Muscle layer of colon (tissue), 2 donors: ENCODE measurements at regions not wholly inside any gene's neighbourhood (a gene's known extent, or its start where the extent isn't known, plus 50 kb on each side); places are given as distances from the start of the nearest gene placed in this dataset.
"Not testable (repeated sequence)": the region's sequence is repeated elsewhere in the genome, so short reads cannot be mapped to it uniquely, and the experiment has no call there.

Experiments
- H3K27ac ChIP-seq: one replicate; pipeline ENCODE4 v1.7.0; 2013; ENCODE audit warnings: low read depth, mild to moderate bottlenecking, low read length, moderate library complexity
- H3K27me3 ChIP-seq, 2 donors: one replicate each; pipeline ENCODE4 v1.7.0; 2013; ENCODE audit warnings: low read length in 2 of 2, mild to moderate bottlenecking in 2 of 2; ENCODE audit not compliant: insufficient read depth in 2 of 2, control insufficient read depth in 1 of 2
- H3K36me3 ChIP-seq: one replicate; pipeline ENCODE4 v1.7.0; 2013; ENCODE audit warnings: mild to moderate bottlenecking, low read length; ENCODE audit not compliant: insufficient read depth
- H3K4me1 ChIP-seq: one replicate; pipeline ENCODE4 v1.7.0; 2013; ENCODE audit warnings: mild to moderate bottlenecking, low read length; ENCODE audit not compliant: insufficient read depth
- H3K4me3 ChIP-seq, 2 donors: one replicate each; pipeline ENCODE4 v1.7.0; 2013; ENCODE audit warnings: low read length in 2 of 2, low read depth in 1 of 2, mild to moderate bottlenecking in 1 of 2, moderate library complexity in 1 of 2
- H3K9ac ChIP-seq: one replicate; pipeline ENCODE4 v1.7.0; 2013; ENCODE audit warnings: low read length
- H3K9me3 ChIP-seq: one replicate; pipeline ENCODE4 v1.7.0; 2013; ENCODE audit warnings: mild to moderate bottlenecking, low read length
- donor health status: abdominal sarcoma.
- donor health status: Adenocarcinoma of cecum.

- H3K9me3 ChIP-seq, result no peaks in the 10 kb centered on the region
- no peak overlapping the region for H3K27ac ChIP-seq
- no peaks in the 10 kb centered on the region for H3K36me3 ChIP-seq
- no peaks in the 10 kb centered on the region for H3K27me3 ChIP-seq
- H3K4me3 ChIP-seq, result no peak overlapping the region
- no peaks in the 10 kb centered on the region for H3K4me1 ChIP-seq
- H3K9ac ChIP-seq, result no peak overlapping the region
These were observed 275.2 kb upstream of the PCDH9 start for GRCh38 chr13:67505376-67505775.

- Histone ChIP-seq H3K27ac (no peak overlapping the region), H3K4me3 (no peak overlapping the region), H3K36me3 (no peaks in the 10 kb centered on the region), H3K4me1 (no peaks in the 10 kb centered on the region), H3K9ac (no peak overlapping the region), H3K9me3 (no peaks in the 10 kb centered on the region), H3K27me3 (no peaks in the 10 kb centered on the region)
These were observed 268.8 kb upstream of the PCDH9 start for GRCh38 chr13:67498948-67499347.

DNA sequence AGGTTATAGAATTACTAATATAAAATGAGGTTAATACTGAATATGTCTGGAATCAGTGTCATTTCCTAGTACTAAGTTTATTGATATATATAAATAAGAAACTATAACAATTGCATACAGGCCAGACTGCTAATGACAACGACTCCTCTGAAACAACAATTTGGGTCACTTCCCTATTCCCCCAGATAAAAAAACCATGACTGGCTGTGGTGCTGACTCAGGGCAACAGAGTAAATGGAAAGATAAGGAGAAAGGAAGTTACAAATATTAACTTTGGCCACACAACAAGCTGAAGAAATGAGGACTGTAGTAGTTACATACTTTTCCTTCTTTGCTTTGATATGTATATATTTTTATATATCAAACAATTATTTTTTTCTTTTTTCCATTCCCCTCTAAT lies 263.7 kb upstream of the PCDH9 start:
- H3K36me3 ChIP-seq, result no peaks in the 10 kb centered on the region
- H3K27ac ChIP-seq, result no peak overlapping the region
- H3K4me1 ChIP-seq, result no peaks in the 10 kb centered on the region
- no peaks in the 10 kb centered on the region for H3K27me3 ChIP-seq
- no peaks in the 10 kb centered on the region for H3K9me3 ChIP-seq
- no peak overlapping the region for H3K9ac ChIP-seq
- no peak overlapping the region for H3K4me3 ChIP-seq

- no peaks in the 10 kb centered on the region for H3K9me3 ChIP-seq
These were observed 258.9 kb upstream of the PCDH9 start for GRCh38 chr13:67489016-67489415.

GRCh38 chr13:67481445-67481844 lies 251.3 kb upstream of the PCDH9 start:
- H3K36me3 ChIP-seq, result no peaks in the 10 kb centered on the region
- no peak overlapping the region for H3K9ac ChIP-seq
- H3K27ac ChIP-seq, result no peak overlapping the region
- H3K4me3 ChIP-seq, result no peak overlapping the region
- H3K4me1 ChIP-seq, result no peaks in the 10 kb centered on the region
- no peaks in the 10 kb centered on the region for H3K9me3 ChIP-seq
- H3K27me3 ChIP-seq, result no peaks in the 10 kb centered on the region

More at GRCh38 chr13:67489016-67489415, 258.9 kb upstream of the PCDH9 start:
- H3K27ac ChIP-seq, result no peak overlapping the region
- H3K4me3 ChIP-seq, result no peak overlapping the region
- H3K9ac ChIP-seq, result no peak overlapping the region
- no peaks in the 10 kb centered on the region for H3K36me3 ChIP-seq
- H3K27me3 ChIP-seq, result no peaks in the 10 kb centered on the region
- no peaks in the 10 kb centered on the region for H3K4me1 ChIP-seq

DNA sequence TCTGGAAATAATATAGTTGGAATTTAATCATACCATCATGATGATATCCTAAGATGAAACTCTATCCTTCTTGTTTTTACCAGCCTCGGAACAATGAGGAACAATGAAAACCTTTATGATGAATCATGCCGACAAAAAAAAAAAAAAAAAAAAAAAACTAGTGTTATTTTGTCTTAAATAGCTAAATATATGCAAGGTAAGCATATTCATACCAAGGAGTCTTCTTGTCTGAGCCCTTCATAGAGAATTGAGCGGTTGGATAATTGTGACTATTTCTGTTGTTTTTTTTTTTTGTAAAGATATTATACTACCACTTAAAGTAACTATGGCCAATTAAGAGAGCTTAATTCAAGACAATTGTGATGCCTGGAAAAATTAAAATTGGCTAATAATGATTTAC lies 244.0 kb upstream of the PCDH9 start:
- no peak overlapping the region for H3K4me3 ChIP-seq
- peaks cover 7% of the 10 kb centered on the region for H3K9me3 ChIP-seq
- H3K9ac ChIP-seq, result no peak overlapping the region
- no peak overlapping the region for H3K27ac ChIP-seq
- no peaks in the 10 kb centered on the region for H3K4me1 ChIP-seq
- H3K27me3 ChIP-seq, result no peaks in the 10 kb centered on the region
- no peaks in the 10 kb centered on the region for H3K36me3 ChIP-seq

DNA sequence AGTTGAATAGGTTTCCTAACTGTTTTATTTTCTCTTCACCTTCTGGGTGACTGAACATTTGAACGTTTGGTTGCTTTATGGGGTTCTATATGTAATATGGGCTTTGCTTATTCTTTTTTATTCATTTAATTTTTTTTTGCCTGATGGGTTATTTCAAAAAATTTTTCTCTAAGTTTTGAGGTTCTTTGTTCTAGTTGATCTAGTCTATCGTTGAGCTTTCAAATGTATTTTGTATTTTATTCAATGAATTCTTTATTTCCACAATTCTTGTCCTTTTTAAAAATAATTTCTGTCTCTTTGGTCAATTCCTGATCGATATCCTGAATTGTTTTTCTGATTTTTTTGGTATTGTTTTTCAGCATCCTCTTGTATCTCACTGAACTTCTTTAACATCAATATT lies 239.5 kb upstream of the PCDH9 start:
- Histone ChIP-seq H3K27ac (no peak overlapping the region), H3K4me3 (no peak overlapping the region), H3K4me1 (no peaks in the 10 kb centered on the region), H3K36me3 (no peaks in the 10 kb centered on the region), H3K27me3 (no peaks in the 10 kb centered on the region), H3K9me3 (peaks cover 7% of the 10 kb centered on the region), H3K9ac (no peak overlapping the region)

- H3K36me3 ChIP-seq, result no peaks in the 10 kb centered on the region
- no peak overlapping the region for H3K27ac ChIP-seq
- H3K27me3 ChIP-seq, result no peaks in the 10 kb centered on the region
- peaks cover 7% of the 10 kb centered on the region for H3K9me3 ChIP-seq
- H3K4me3 ChIP-seq, result no peak overlapping the region
- H3K4me1 ChIP-seq, result no peaks in the 10 kb centered on the region
- H3K9ac ChIP-seq, result no peak overlapping the region
These were observed 236.4 kb upstream of the PCDH9 start for GRCh38 chr13:67466569-67466968.

GRCh38 chr13:67464154-67464553 lies 234.0 kb upstream of the PCDH9 start:
- H3K27ac ChIP-seq, result no peak overlapping the region
- H3K27me3 ChIP-seq, result no peaks in the 10 kb centered on the region
- H3K9me3 ChIP-seq, result no peaks in the 10 kb centered on the region
- no peak overlapping the region for H3K4me3 ChIP-seq
- H3K36me3 ChIP-seq, result no peaks in the 10 kb centered on the region
- H3K9ac ChIP-seq, result no peak overlapping the region
- no peaks in the 10 kb centered on the region for H3K4me1 ChIP-seq

DNA sequence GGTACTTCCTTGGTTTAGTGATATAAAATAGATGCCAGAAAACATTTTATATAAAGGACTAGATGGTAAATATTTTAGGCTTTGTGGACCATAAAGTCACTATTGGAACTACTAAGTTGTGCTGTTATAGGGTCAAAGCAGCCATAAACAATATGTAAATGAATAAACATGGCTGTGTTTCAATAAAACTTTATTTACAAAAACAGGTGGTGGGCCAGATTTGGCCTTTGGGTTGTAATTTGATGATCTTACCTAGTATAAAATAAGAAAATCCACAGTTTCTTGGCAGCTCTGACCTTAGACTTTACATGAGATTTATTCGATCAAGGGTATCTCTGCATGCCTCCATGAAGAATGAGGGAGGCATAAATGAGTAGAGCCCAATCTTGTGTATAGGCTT lies 232.0 kb upstream of the PCDH9 start:
- H3K27me3 ChIP-seq, result no peaks in the 10 kb centered on the region
- no peak overlapping the region for H3K27ac ChIP-seq
- no peaks in the 10 kb centered on the region for H3K36me3 ChIP-seq

GRCh38 chr13:67452526-67452925 lies 222.4 kb upstream of the PCDH9 start:
- H3K4me3 ChIP-seq, H3K9ac ChIP-seq, H3K36me3 ChIP-seq, H3K27ac ChIP-seq, H3K9me3 ChIP-seq, H3K27me3 ChIP-seq, H3K4me1 ChIP-seq: not testable (repeated sequence)

More for the DNA sequence above, 232.0 kb upstream of the PCDH9 start:
- H3K4me1 ChIP-seq, result no peaks in the 10 kb centered on the region
- H3K4me3 ChIP-seq, result no peak overlapping the region
- H3K9me3 ChIP-seq, result no peaks in the 10 kb centered on the region
- H3K9ac ChIP-seq, result no peak overlapping the region

GRCh38 chr13:67445436-67445835 lies 215.3 kb upstream of the PCDH9 start:
- Histone ChIP-seq H3K27ac (no peak overlapping the region), H3K4me1 (no peaks in the 10 kb centered on the region), H3K9me3 (no peaks in the 10 kb centered on the region), H3K4me3 (no peak overlapping the region), H3K9ac (no peak overlapping the region), H3K36me3 (no peaks in the 10 kb centered on the region), H3K27me3 (no peaks in the 10 kb centered on the region)
